Gastroesophageal sphincter (tissue), 3 donors: ENCODE measurements at regions not wholly inside any gene's neighbourhood (a gene's known extent, or its start where the extent isn't known, plus 50 kb on each side); places are given as distances from the start of the nearest gene placed in this dataset.

ENCODE experiments used
- CTCF ChIP-seq, 4 experiments: fragments of 200-600 bp in 2 of 4; fragments of 450-650 bp in 2 of 4; sonication (generic) in 1 of 4; IDR thresholded peaks; one replicate each; pipeline ENCODE4 v1.5.1; 2017 to 2019; ENCODE audit warnings: antibody characterized with exemption in 4 of 4, mild to moderate bottlenecking in 2 of 4, moderate library complexity in 2 of 4
- EP300 ChIP-seq: sonication (generic); formaldehyde crosslinking; IDR thresholded peaks from one replicate; pipeline ENCODE4 v1.6.1; 2017; ENCODE audit warnings: antibody characterized with exemption, mild to moderate bottlenecking
- POLR2A ChIP-seq, 2 donors: fragments of 450-650 bp; IDR thresholded peaks; one replicate each; pipeline ENCODE4 v1.6.1; 2017; ENCODE audit warnings: antibody characterized with exemption in 2 of 2, mild to moderate bottlenecking in 2 of 2, moderate library complexity in 1 of 2
- POLR2AphosphoS5 ChIP-seq: sonication (generic); formaldehyde crosslinking; IDR thresholded peaks from one replicate; pipeline ENCODE4 v1.6.1; 2017; ENCODE audit warnings: antibody characterized with exemption

DNA sequence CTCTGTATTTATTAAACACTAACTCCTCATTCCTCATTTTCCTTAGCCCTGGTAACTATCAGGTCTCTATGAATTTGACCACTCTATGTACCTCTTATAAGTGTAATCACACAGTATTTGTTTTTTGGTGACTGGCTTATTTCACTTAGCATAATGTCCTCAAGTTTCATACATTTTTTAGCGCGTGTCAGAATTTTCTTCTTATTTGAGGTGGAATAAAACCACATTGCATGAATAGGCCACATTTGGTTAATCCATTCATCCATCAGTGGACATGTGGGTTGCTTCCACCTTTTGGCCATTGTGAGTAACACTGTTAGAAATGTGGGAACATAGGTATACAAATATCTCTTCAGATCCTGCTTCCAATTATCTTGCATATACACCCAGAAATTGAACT, 341.2 kb upstream of the BOD1L1 start:
- no peak for TF ChIP-seq CTCF (IDR thresholded peaks at IDR 0.05)
- TF ChIP-seq POLR2A (IDR thresholded peaks at IDR 0.05) = no peak
- TF ChIP-seq EP300 = no peak
- TF ChIP-seq POLR2AphosphoS5 = no peak
